SU-DHL-6 (cell line): ENCODE measurements at regions not wholly inside any gene's neighbourhood (a gene's known extent, or its start where the extent isn't known, plus 50 kb on each side); places are given as distances from the start of the nearest gene placed in this dataset.

Experiments
- H2AFZ ChIP-seq: fragments of 200-600 bp; sonication (generic); 2 replicates; pipeline ENCODE4 v1.6.1; 2014; ENCODE audit warnings: low read depth, mild to moderate bottlenecking, moderate library complexity, mixed read lengths, antibody characterized with exemption, low read length; ENCODE audit not compliant: severe bottlenecking
- H3F3A ChIP-seq: fragments of 200-600 bp; shearing (Covaris generic); 2 replicates; pipeline ENCODE4 v1.6.0; 2016; ENCODE audit warnings: antibody characterized with exemption, mild to moderate bottlenecking; ENCODE audit not compliant: insufficient read depth
- H3K27ac ChIP-seq: fragments of 200-600 bp; sonication (generic); 2 replicates; pipeline ENCODE4 v1.5.1; 2016; ENCODE audit warnings: low read depth, mild to moderate bottlenecking, low read length, moderate library complexity, mixed read lengths
- H3K27me3 ChIP-seq: fragments of 200-600 bp; sonication (generic), shearing (Covaris generic); 2 replicates; pipeline ENCODE4 v1.6.0; 2014; ENCODE audit warnings: mild to moderate bottlenecking, low read length
- H3K36me3 ChIP-seq: fragments of 200-600 bp; sonication (generic); 2 replicates; pipeline ENCODE4 v1.6.1; 2014; ENCODE audit warnings: mild to moderate bottlenecking, low read length, mixed read lengths
- H3K4me2 ChIP-seq: fragments of 300-600, 200-600 bp; shearing (Covaris generic), sonication (generic); 2 replicates; pipeline ENCODE4 v1.6.0; 2014; ENCODE audit warnings: low read length, low read depth, mild to moderate bottlenecking; ENCODE audit not compliant: poor library complexity, severe bottlenecking
- H3K4me3 ChIP-seq: fragments of 200-600 bp; sonication (generic); 2 replicates; pipeline ENCODE4 v1.5.1; 2014; ENCODE audit warnings: antibody characterized with exemption, low read length, mild to moderate bottlenecking, mixed read lengths; ENCODE audit not compliant: insufficient read depth, poor library complexity, severe bottlenecking
- H3K79me2 ChIP-seq: fragments of 200-600 bp; sonication (generic); 2 replicates; pipeline ENCODE4 v1.6.1; 2014; ENCODE audit warnings: mild to moderate bottlenecking, low read length, moderate library complexity; ENCODE audit not compliant: insufficient read depth
- H3K9ac ChIP-seq: fragments of 200-600 bp; sonication (generic); 2 replicates; pipeline ENCODE4 v1.7.0; 2014; ENCODE audit warnings: mild to moderate bottlenecking, low read length
- H3K9me2 ChIP-seq: fragments of 200-600 bp; sonication (generic); replicated peaks from 2 replicates; pipeline ENCODE4 v1.6.1; 2014; ENCODE audit warnings: low read length; ENCODE audit not compliant: insufficient read depth
- H3K9me3 ChIP-seq: fragments of 200-600 bp; sonication (generic); 2 replicates; pipeline ENCODE4 v1.6.1; 2014; ENCODE audit warnings: low read length, mixed read lengths; ENCODE audit not compliant: insufficient read depth
- H4K20me1 ChIP-seq: fragments of 200-600 bp; sonication (generic); 2 replicates; pipeline ENCODE4 v1.6.1; 2014; ENCODE audit warnings: low read depth, mild to moderate bottlenecking, antibody characterized with exemption, low read length, moderate library complexity, mixed read lengths
- CTCF ChIP-seq: fragments of 200-600 bp; sonication (generic); IDR thresholded peaks from one replicate; pipeline ENCODE4 v1.5.1; 2017; ENCODE audit warnings: antibody characterized with exemption, mild to moderate bottlenecking, low read length, moderate library complexity; ENCODE audit not compliant: insufficient read depth, poor library complexity, severe bottlenecking
- EZH2phosphoT487 ChIP-seq: fragments of 200-600 bp; sonication (generic), shearing (Covaris generic); conservative IDR thresholded peaks from 2 replicates; pipeline ENCODE4 v1.6.1; 2018; ENCODE audit warnings: mild to moderate bottlenecking, antibody characterized with exemption, low read length, moderate library complexity, mixed read lengths

GRCh38 chr15:69529141-69529540 lies 76.5 kb downstream of the RPLP1 start:
- no peaks in the 10 kb centered on the region for H3K79me2 ChIP-seq
- H3K9ac ChIP-seq: no peak overlapping the region
- TF ChIP-seq EZH2phosphoT487 (no peak), CTCF (no peak)
- H3K36me3 ChIP-seq: no peaks in the 10 kb centered on the region
- H3K9me3 ChIP-seq: no peaks in the 10 kb centered on the region
- no peaks in the 10 kb centered on the region for H4K20me1 ChIP-seq
- H3K9me2 ChIP-seq: no peaks in the 10 kb centered on the region
- no peaks in the 10 kb centered on the region for H3K27me3 ChIP-seq
- H3K27ac ChIP-seq: no peak overlapping the region
- no peak overlapping the region for H3K4me2 ChIP-seq
- no peak overlapping the region for H3K4me3 ChIP-seq
- no peaks in the 10 kb centered on the region for H3F3A ChIP-seq
- H2AFZ ChIP-seq: no peak overlapping the region

DNA sequence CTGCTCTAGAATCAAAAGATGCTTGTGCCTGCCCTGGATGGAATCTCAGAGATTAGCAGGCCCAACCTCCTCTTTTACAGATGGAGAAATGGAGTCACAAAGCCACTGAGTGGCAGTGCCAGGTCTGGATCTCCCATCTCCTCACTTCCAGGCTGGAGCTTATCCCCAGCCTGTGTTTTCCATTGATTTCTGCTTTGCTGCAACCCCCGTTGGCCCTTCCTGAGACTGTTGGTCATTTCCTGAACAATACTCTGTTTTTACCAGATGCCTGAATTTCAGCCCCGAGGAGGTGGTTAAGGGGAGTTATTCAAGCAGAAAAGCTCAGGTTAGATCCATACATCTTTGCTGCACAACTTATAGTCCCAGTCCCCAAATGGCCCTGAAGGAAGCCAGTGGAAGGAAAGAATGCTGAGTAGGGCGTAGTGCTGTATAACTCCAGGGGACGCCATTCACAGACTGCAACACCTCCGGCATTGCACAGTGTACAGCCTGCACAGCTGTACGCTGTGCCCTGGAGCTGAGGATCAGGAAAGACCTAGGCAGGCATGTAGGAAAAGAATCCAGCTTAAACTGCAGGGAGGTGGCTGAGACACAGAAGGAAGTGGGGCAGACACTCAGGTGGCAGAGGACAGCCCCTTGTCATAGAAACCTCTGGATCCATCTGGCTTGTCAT lies 77.5 kb downstream of the RPLP1 start:
- TF ChIP-seq EZH2phosphoT487: no peak
- Histone ChIP-seq H4K20me1 (no peaks in the 10 kb centered on the region), H3F3A (no peaks in the 10 kb centered on the region), H3K9me3 (no peaks in the 10 kb centered on the region), H3K79me2 (no peaks in the 10 kb centered on the region), H3K27ac (no peak overlapping the region), H3K27me3 (no peaks in the 10 kb centered on the region), H3K4me3 (no peak overlapping the region), H3K36me3 (no peaks in the 10 kb centered on the region), H3K9me2 (no peaks in the 10 kb centered on the region), H2AFZ (no peak overlapping the region), H3K4me2 (no peak overlapping the region), H3K9ac (no peak overlapping the region)

- Histone ChIP-seq H3F3A (no peaks in the 10 kb centered on the region), H3K27me3 (no peaks in the 10 kb centered on the region), H3K9me2 (no peaks in the 10 kb centered on the region), H3K9me3 (no peaks in the 10 kb centered on the region), H3K79me2 (no peaks in the 10 kb centered on the region), H3K4me2 (no peak overlapping the region), H3K9ac (no peak overlapping the region), H3K27ac (no peak overlapping the region), H4K20me1 (no peaks in the 10 kb centered on the region), H2AFZ (no peak overlapping the region), H3K4me3 (no peak overlapping the region), H3K36me3 (no peaks in the 10 kb centered on the region)
- TF ChIP-seq EZH2phosphoT487: no peak
- TF ChIP-seq CTCF: no peak
Measured at GRCh38 chr15:69530991-69531664, 78.5 kb downstream of the RPLP1 start.

DNA sequence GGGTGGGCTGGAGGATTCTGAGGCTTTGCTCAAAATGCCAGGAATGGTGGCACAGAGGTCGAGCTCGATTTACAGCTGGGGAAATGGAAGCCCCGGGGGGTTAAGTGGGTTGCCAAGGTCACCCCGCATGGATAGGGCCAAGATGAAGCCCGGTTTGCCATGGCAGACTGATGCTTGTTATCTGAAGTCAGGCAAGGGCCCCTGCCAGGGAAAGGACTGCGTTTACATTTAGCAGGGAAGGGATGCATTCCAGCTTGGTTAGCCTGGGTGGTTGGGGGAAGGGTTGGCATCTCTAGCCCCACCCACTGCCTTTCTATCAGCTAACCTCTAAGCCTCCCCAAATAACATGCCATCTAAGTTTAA lies 79.0 kb downstream of the RPLP1 start:
- Histone ChIP-seq H4K20me1 (no peaks in the 10 kb centered on the region), H3K4me3 (no peak overlapping the region), H3K27me3 (no peaks in the 10 kb centered on the region), H3K27ac (no peak overlapping the region), H3K36me3 (no peaks in the 10 kb centered on the region), H3K79me2 (no peaks in the 10 kb centered on the region), H3K9me3 (no peaks in the 10 kb centered on the region), H3F3A (no peaks in the 10 kb centered on the region), H3K4me2 (no peak overlapping the region), H3K9ac (no peak overlapping the region), H3K9me2 (no peaks in the 10 kb centered on the region), H2AFZ (no peak overlapping the region)
- no peak for TF ChIP-seq CTCF
- TF ChIP-seq EZH2phosphoT487: no peak
